NCI-H2227 (cell line): ENCODE measurements at regions not wholly inside any gene's neighbourhood (a gene's known extent, or its start where the extent isn't known, plus 50 kb on each side); places are given as distances from the start of the nearest gene placed in this dataset.

Source experiments
- DNase-seq: peaks from one replicate; lab custom pipeline; 2025; ENCODE audit not compliant: unreplicated experiment; lab: John Stamatoyannopoulos, UW

DNA sequence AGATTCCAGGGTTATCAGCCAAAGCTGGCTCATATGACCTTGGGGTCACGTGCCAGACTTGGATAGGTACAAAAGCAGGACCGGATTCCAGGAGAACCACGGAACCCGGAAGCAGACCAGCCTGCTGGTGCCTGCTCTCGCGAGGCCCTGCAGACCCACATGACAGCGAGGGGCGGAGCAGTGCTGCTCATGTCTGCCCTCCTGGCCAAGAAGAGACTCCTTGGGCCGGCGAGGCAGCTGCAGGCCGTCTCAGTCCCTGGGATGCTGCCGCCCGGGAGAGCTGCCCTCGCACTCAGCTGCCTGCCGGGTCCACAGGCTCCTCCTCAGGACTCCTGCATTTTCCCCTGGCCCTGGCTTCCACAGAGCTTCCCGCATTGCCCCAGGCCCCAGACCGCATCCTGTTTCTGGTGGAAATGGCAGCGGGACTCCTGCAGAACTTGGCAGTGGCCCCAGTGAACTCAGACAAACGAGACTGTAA lies 739.5 kb downstream of the SOCS6 start:
- no peak for DNase-seq

DNA sequence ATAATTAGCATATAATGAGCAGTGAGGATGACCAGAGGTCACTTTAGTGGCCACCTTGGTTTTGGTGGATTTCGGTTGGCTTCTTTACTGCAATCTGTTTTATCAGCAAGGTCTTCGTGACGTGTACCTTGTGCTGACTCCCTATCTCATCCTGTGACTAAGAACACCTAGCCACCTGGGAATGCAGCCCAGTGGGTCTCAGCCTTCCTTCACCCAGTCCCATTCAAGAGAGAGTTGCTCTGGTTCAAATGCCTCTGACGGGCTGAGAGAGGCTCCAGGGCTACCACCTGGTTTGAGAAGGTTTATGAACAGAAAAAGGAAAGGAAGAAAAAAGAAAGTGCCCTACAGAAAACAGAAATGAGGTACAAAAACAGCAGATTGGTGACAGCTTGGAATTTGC lies 738.7 kb downstream of the SOCS6 start:
- DNase-seq: no peak

DNA sequence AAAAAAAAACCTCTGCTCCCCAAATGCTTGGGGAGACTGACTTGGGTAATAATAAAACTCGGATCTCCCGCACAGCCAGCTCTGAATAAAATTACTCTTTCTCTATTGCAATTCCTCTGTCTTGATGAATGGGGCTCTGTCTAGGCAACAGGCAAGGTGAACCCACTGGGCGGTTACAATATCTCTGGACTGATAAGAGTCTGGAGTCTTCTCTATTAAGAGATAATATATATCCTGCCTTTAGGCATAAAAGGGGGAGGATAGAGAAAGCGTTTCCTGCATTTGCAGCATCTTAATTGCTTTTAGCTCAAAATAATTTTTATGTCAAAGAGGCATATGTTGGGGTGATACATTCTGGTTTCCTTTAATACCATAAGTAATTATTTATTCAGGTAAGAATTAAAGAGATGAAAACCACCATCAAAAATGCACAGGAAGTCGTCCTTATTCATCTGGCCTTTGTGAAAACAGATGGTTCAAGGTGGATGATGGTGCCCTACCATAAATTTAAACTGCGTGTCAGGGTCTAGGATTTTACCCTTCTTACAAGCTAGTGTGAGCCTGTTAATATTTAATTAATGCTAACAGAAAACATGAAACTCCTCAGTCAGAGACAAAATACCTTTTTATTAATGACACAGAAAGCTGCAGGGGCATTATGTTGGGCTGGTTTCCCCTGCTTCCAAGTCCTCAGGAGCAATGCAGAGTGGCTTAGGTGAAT lies 736.8 kb downstream of the SOCS6 start:
- DNase-seq: no peak

DNA sequence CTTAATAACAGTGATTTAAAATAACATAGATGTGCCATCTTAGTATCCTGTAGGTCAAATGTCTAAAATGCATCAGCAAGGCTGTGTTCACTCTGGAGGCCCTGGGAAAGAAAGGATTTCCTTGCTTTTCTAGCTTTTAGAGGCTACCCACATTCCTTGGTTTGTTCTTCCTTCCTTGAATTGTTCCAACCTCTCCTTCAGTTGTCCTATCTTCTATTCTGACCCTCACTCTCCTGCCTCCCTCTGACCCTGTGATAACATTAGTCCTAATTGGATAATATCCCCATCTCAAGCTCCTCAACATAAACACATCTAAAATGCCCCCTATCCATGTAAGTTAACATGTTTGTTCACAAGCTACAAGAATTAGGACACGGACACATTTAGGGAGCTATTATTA lies 733.5 kb downstream of the SOCS6 start:
- no peak for DNase-seq

DNA sequence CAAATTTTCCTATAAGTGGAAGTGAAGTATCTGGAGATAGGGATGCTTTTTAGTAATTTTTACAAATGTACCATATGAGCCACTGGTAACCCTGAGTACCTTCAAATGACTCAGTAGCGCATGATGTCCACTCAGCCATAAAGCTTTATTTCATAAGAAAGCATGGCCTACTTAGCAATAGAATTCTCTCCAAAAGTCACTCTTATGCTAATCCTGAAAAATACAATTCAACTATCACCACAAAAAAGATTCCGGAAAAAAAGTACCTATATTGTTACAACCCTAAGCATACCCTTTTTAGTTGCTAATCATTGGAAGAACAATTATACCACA lies 732.2 kb downstream of the SOCS6 start:
- no peak for DNase-seq

DNA sequence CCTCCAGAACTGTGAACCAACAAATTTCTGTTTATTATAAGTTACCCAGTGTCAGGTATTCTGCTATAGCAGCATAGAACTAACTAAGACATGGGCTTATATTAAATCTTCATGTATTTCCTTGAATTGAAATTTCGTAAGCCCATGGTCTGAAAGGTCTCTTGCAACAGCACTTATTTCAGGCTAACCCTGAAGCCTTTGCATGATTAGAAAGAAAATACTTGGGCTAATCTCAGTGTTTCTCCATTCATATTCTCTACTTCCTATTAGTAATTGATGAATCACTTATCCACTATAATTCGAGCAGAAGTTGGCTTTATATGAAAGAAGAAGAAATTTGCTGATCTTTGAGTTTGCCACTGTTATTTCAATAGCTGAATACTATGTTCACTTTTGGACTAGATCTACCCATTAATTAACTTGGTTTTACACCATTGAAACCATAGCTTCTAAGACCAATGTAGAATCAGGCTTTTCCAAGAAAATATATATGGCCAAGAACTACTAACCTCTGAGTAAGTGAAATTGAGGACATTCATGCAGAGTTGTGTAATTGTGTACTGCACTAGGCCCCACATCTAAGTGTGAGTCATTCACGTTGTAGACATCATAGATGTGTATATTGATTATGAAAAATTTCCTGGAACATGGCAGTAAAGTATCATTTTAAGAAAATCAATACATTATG lies 731.6 kb downstream of the SOCS6 start:
- no peak for DNase-seq

DNA sequence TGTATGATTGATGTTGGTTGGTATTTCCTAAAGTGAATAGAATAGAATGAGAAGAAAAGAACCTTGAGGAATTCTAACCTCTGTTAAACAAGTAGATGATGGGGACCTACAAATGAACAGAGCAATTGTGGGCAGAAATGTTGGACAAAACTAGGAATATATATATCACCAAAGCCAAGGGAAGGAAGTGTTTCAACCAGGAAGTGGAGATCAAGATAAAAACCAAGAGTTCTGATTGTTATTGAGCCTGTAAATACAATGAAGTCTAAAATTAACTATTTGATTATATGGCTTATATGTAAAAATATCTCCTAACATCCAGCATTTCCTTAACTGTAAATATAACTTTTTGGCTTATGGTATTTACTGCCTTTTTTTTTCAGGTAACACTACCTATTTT lies 730.0 kb downstream of the SOCS6 start:
- DNase-seq: no peak

DNA sequence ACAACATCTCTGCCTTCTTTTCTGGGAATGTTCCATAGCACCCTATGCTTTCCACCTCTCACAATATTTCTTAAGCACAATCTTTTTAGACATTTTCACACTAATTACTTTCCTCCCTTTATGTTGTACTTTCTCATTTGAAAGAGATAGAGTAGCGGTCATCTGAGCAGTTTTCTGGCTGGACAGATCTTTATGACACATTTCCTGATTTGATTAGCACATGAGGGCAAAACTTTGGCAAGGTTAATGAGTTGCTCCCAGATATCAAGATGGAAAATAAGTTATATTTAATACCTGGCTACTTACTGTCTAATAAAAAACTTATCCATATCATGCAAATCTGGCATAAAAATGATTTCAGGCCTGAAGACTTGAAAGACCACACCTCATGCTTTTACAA lies 723.9 kb downstream of the SOCS6 start:
- DNase-seq: no peak

DNA sequence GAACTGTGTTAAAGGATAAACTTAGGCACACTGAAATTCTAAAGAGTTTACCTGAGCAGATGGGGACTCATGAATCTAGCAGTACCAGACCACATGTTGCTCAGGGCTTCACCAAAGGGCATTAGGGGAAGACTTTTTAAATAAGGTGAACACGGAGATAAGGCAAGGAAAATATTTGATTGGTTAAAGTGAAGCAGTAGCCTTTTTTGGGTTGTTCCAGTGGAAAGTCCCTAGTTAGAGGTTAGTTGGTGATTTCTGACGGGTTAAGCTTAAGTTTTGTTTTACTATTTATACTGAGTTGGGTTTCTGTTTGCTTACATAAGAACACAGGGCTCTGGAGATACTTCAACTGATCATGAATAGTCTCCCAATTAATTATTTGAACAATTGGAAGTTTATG lies 722.5 kb downstream of the SOCS6 start:
- no peak for DNase-seq

DNA sequence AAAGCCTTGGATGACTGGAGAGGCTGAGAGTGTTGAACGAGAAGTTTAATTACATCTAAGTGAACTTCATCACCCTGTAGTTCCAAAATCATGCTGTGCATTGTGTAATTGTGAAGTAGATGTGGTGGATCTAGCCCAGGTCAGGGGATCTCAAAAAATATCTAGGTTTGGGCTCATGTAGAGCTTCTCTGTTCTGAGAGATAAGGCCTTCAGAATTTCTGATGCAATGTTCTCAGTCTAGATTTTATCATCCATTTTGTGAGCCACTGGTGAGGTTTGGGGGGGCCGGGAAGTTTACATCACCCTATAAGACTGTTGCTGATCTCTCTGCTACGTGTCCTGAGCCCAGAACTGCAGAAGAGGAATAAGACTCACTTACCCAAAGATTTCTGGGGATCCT lies 719.4 kb downstream of the SOCS6 start:
- no peak for DNase-seq

DNA sequence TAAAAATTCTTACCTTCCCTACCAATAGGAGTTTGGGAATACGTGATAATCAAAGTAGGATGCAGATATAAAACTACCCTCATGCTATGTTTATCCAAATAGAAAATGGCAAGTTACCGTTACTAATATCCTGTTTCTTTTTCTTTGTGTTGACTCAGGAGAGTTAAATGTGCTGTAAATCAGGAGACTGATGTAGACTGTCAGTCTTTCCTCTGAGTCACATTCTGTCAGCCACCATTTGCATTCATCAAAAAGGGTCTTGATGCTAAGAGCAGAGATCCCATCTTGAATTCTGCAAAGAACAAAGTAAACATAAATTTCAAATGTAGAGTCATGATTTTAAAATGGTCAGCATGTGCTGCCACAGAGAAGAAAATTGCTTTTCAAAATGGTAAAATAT lies 712.8 kb downstream of the SOCS6 start:
- no peak for DNase-seq

DNA sequence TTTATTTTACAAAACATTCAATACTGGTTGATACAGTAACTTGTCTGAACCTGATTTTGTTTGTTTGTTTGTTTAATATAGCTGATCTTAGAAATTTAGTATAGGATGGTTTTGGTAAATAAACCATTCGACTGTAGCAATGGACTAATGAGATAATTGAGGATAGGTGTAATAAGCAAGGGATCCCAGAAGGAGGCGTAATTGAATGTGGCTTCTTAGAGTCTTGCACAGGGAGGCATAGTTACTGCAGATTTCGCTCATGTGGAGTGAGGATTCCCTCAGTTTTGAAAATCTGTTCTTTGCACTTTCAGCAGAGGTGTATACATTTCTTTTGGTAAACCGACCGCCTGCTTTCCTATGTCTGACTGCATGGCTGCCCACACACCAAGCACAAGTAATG lies 709.6 kb downstream of the SOCS6 start:
- no peak for DNase-seq

DNA sequence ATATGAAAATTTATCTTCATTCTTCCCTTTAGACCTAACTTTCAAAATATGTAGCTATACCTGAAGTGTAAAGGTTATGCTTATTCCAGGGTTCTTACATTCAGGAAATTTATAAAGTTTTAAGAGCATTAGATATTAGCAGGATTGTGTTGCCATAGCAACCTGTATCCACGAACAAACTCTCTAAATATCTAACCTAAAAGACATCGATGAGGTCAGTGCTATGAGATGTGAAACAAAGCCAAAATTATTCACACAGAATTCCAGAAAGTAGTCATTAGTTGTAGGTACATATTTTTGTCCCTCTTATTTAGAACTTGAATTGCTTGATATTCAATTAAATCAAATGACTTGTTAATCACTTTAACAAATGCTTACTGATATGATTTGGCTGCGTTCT lies 705.3 kb downstream of the SOCS6 start:
- DNase-seq: no peak

DNA sequence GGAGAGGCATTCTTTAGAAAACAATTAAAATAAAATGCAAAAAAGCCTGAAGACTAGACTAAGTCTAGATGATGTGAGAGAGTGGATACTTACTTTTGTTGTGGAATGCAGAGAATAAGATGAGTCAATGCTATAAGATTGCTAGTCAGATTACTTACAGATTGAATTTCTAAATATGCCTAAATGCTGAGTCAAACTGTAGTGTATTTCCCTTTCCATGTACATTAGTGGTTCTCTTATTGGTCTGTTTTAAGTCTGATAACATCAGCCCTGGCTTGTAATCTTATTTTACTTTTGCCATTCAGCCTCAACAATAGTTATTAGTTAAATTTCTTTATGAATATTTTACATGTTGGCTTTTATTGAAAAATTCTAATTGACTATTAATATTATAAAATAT lies 702.7 kb downstream of the SOCS6 start:
- DNase-seq: no peak

DNA sequence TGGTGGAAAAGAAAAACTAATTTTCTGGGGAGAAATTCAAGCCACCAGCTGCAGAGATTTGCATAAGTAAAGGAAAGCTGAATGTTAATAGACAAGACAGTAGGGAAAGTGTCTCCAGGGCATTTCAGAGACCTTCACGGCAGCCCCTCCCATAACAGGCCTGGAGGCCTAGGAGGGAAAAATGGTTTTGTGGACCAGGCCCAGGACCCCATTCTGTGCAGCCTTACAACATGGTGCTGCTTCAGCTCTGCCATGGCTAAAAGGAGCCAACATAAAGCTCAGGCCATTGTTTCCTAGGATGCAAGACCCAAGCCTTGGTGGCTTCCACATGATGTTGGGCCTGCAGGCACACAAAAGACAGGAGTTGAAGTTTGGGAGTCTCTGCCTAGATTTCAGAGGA lies 697.1 kb downstream of the SOCS6 start:
- no peak for DNase-seq

DNA sequence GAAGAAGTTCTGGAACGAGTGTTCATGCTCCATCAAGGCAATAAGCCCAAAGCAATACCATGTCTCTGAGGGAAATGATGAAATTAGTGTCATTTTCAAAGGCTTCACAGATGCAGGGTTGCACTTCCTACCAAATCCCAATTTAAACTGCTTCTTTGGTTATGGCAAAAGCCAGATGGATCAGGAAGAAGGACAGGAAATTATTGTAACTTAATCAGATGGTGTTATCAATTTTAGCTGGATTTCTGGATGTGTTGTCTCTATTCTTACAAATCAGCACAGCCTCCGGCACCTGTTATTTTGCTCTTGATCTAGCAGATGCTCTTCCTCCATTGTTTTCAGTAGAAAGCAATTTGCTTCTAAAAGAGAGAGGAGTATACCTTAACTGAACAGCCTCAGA lies 693.4 kb downstream of the SOCS6 start:
- DNase-seq: no peak

DNA sequence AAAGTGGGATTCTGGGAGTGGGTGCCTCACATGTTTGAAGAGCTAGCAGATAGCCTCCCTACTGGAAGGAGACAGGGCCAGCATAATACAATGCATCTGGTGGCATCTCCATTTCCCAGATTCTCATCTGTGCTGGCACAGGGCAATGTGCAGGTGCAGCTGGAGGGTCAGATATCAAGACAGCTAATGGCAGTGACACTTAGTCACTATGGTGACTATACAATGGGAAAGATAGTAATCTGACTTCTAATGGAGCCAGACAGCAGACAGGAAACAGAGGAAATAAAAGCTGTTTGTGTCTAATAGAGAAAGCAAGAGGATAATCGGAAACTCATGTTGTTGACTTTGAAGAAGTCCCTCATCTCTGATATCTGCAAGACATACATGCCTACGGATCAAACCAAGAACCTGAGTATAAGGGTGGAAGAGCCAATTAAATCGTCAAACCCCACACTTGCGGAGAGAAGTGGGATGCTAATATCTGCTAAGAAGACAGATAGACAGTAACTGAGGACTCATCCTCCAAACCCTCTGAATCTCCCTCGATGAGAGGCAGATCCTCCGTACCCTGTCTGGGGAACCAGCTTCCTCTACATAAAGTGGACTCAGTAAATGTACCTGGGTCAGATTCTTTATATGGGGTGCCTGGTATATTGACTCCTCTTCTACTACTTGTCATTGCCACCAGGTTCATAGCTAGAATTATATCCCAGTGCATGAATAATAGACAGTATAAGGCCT lies 692.7 kb downstream of the SOCS6 start:
- no peak for DNase-seq

DNA sequence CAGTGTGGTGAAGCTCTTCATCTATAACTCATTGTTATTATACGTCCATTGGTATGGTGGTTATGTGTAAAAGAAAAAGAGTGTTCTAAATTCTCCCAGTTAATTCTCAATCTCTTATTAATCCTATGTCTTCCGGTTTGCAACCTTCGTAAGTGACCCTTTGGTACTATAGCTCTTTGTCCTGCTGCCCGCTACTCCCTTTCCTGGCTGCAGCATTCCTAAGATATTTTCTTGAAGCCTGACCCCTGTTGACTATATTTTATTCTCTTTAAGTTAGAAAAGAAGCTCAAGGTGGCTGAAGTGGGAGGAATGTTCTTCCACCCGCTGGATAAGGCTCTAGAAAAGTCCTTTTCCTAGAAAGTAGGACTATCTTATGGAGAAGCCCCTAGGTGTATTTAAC lies 684.8 kb downstream of the SOCS6 start:
- DNase-seq: no peak

DNA sequence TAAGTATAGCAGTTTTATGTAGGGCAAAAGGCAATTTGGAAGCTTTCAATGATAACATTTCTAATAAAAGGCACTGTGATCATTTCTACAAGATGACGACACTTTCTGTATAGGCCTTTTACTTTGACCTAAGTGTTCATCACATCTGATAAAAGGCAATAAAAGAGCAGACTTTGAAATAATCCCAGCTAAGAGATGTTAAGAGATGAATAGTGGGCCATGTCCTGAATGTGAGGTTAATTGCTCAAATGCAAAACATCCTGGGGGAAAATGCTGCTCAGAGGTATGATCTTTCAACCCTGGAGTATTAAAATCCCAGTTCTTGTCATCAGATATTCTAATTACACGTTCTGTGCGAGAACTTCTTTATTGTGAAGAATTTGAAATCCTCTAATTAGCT lies 677.6 kb downstream of the SOCS6 start:
- no peak for DNase-seq

DNA sequence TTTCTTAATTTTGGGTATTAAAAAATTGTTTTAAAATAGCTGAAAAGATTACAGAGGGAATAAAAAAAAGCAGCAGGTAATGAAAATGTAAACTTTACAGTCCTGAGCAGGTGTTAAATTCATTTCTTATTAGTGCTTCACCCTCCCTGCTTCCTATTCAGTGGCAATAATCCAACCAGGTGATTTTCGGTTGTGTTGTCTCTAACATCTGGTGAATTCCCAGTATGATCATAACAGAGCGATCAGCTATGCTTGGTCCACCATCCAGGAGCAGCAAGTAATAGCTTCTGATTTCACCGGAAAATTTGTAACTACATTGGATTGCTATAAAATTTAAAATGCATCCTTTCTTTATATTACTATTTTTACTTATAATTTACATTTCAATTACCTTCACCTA lies 673.1 kb downstream of the SOCS6 start:
- DNase-seq: no peak

DNA sequence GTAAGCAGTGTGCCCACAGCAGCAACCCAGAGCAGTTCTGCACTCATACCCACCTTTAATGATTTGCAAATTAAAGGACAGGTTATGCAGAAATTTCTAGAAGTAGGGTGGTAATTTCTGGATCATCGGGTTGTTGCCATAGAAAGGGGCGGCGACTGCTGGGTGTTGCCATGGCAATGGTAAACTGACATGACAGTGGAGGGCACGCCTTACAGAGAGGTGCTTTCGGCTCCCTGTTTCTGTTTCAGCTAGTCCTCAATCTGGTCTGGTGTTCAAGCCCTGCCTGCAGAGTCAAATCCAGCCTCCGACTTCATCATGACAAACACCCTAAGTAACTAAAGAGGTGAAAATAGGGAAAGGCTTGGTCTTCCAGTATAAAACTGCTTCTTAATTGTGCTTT lies 667.7 kb downstream of the SOCS6 start:
- DNase-seq: no peak

DNA sequence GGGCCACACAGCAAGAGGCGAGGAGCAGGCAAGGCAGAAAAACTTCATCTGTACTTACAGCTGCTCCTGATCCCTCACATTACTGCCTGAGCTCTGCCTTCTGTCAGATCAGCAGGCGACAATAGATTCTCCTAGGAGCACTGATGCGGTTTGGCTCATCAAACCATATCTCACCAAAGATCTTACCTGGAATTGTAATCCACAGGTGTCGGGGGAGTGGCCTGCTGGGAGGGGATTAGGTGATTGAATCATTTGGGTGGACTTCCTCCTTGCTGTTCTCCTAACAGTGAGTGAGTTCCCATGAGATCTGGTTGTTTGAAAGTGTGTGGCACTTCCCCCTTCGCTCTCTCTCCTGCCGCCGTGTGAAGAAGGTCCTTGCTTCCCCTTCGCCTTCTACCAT lies 647.3 kb downstream of the SOCS6 start:
- DNase-seq: no peak
